HG03354 (cell line): ENCODE measurements at regions not wholly inside any gene's neighbourhood (a gene's known extent, or its start where the extent isn't known, plus 50 kb on each side); places are given as distances from the start of the nearest gene placed in this dataset.

ENCODE experiments used
- ATAC-seq: cut with Tn5 transposase; IDR thresholded peaks from one replicate; pipeline ENCODE4 v1.9.1; 2021; ENCODE audit warnings: mild to moderate bottlenecking; ENCODE audit not compliant: unreplicated experiment, poor library complexity, severe bottlenecking

DNA sequence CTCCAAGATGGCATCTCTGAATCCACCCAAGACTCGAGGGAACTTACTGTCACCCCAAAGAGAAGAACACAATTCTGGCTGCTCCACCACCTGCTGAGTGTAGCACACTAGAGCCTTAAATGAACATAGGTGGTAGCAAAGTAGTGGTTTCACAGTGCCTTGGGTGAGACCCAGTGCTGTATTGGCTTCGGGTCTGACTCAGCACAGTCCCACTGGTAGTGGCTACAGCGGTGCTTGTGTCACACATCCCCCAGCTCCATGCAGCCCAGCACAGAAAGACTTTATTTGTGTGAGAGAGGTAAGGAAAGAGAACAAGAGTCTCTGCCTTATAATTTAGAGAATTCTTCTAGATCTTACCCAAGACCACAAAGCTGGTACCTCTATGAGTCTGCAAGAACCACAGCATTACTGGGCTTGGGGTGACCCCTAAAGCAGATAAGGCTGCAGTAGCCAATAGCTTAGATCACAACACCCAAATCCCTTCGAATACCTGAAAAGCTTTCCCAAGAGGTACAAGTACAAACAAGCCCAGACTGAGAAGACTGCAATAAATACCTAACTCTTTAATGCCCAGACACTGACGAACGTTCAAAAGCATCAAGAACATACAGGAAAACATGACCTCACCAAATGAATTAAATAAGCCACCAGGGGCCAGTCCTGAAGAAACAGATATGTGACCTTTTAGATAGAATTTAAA is 83.3 kb upstream of the SLC38A4 start:
- ATAC-seq = no peak

DNA sequence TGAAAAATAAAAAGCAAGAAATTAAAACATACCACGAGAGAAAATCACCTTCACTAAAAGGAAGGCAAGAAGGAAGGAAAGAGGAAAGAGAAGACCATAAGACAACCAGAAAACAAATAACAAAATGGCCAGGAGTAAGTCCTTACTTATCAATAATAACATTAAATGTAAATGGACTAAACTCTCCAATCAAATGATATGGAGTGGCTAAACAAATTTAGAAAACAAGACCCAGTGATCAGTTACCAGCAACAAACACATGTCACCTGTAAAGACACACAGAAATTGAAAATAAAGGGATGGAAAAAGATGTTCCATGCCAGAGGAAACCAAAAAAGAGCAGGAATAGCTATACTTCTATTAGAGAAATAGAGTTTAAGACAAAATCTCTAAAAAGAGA is 85.0 kb upstream of the SLC38A4 start:
- ATAC-seq = no peak

DNA sequence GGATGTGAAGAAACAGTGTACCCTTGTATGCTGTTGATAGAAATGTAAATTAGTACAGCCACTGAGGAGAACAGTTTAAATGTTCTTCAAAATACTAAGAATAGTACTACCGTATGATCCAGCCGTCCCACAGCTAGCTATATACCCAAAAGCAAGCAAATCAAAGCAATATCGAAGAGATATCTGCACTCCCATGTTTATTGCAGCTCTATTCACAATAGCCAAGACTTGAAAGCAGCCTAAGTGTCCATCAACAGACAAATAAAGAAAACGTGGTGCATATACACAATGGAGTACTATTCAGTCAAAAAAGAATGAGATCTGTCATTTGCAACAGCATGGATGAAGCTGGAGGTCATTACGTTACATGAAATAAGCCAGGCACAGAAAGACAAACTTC is 88.5 kb upstream of the SLC38A4 start:
- ATAC-seq = no peak

DNA sequence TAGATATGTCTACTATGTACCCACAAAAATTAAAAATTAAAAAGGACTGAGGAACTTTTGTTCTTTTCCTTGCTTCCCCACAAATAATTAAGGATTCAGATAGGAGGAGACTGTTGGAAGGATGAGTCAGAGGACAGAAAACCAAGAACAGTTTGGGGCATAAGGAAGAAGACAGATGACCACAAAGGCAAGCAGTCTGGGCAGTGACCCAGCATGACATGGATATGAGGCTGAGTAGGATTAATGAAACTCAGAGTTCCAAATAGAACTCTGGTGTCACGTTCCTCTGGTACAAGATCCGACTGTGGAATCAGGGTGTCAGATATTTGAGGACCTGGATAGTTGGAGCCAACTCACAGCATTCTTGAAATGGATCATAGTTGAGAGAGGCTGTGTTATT is 89.3 kb upstream of the SLC38A4 start:
- ATAC-seq = no peak

DNA sequence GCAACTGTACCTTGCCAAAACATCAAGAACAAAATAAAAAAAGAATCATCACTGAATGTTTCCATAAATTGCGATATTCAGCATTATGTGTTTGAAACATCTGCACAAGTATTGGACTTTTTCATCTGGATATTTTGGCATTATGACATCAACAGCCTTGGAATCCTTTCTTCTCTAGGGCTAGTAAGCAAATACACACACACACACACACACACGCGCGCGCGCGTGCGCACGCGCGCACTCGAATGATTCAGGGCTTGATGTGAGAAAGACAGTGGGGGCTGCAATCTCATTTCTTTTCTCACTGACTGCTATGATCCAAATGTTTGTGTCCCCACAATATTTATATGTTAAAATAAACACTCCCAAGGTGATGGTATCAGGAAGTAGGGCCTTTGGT is 90.0 kb upstream of the SLC38A4 start:
- ATAC-seq = no peak

DNA sequence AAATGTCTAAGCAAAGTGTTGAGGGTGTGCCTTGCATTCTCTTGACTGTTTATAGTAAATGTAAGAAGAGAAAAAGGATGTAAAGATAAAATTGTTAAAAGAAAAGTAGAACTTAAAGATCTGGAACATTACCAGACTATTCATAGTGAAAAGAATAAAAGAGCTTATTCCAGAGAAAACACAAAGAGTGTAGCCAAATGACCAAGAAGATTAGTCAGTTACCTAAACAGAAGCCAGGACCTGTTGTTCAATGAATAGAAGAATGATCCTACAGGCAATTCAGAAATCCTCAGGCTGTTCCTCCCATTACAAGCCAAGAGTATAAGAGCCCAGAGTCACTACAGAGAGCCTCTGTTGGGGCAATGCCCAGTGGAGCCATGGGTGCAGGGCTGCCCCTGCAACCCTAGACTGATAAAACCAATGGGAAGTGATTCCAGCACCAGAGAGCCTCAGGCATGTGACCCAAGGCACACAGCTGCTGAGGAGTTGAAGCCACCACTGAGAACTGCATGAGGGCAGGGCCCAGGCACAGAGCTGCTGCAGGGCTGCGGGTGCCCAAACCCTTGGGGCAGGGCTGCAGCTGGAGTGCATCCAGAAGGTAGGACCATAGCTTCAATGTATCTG is 91.1 kb upstream of the SLC38A4 start:
- no peak for ATAC-seq

DNA sequence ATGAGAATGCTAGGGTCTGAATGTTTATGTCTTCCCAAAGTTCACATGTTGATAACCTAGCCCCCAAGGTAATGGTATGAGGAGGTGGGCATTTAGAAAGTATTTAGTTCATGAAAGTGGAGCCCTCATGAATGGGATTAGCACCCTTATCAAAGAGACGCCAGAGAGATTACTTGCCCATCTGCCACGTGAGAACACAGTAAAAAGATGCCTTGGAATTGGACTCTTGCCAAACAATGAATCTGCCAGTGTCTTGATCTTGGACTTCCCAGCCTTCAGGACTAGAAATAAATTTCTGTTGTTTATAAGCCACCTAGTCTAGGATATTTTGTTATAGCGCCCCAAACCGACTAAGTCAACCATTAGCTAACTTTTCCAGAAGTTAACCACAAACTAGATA is 92.0 kb upstream of the SLC38A4 start:
- no peak for ATAC-seq

DNA sequence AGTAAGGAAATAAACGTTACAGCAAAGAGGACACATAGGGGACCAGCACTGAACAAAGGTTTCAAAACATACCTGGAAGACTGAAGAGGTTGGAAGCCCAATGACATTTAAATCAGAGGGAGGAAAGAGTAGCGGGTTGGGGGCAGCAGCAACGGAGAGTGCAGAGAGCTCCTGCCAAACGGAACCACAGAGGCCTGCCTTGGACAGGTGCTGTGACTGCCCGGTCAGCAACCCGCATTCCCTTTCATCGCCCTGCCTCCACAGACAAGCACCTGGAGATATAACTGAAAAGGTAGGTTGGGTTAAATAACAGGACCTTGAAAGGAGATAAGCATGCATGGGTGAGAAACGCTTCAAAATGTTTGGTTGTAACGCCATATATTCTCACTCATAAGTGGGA is 92.8 kb upstream of the SLC38A4 start:
- no peak for ATAC-seq

DNA sequence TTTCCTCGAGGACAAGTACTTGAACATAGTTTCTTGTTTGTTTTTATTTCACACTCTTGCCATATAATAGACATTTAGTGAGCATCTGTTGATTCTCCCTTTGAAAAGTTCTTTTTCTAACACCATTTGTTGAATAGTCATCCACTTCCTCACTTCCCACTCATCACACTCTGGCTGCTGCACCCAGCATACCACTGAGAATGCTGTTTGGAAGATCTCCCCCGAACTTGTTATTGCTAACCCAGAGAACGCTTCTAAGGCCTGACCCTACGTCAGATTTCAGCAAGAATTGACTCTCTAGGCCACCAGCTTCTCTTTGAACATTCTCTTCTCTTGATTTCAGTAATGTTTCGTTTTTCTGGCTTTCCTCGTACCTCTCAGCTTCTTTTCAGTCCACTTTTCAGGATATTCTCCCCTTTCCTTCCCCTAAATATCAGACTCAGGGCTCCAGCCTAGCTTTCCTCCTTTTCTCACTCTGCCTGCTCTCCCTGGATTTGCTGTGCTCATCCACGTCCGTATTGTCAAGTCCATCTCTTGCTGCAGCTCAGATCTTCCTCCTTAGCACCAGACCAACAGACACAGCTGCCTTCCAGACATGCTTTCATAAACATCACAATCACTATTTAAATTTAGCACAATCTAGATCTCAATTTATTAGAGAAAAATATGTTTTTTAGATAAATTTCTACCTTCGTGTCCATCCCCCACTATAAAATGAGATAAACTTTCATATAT is 94.0 kb upstream of the SLC38A4 start:
- no peak for ATAC-seq

DNA sequence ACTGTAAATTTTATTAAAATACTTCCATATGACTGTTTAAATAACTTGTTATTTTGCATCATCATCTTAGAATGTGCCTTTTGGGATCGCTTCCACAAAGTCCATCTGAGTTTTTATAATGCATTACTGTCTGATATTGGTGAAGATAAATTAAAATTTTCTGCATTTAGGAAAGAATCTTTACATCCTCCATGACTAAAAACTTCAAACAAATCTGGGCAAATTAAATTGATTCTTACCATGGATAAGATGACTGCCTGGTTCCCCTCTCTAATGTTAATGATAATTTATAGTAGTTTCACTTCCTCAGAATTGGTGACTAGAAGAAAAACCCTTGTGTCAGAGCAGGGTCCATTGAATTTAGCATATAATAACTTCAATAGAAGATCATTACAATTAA is 94.7 kb upstream of the SLC38A4 start:
- ATAC-seq = peak; percentile 94

DNA sequence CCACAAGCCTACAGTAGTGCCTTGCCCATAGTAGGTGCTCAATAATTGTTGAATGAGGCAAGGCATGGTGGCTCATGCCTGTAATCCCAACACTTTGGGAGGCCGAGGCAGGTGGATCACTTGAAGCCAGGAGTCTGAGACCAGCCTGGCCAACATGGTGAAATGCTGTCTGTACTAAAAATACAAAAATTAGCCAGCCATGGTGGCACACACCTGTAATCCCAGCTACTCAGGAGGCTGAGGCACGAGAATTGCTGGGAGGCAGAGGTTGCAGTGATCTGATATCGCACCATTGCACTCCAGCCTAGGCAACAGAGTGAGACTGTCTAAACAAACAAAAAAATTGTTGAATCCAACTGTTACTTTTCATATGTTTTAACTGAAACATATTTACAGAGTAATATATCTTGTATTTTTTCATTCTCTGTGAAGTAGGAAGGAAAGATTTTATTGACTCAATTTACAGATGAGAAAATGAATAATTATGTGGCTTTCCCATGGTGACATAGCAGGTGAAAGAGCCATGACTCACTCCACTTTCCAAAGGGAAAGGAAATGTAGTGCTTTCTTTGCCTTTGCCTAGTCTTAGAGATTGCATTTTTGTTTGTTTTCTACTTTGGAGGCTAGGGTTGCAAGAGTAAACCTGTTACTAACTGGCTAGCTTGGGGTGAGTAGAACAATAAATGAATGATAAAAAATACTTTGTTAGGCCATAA is 95.4 kb upstream of the SLC38A4 start:
- peak; percentile 30 for ATAC-seq

DNA sequence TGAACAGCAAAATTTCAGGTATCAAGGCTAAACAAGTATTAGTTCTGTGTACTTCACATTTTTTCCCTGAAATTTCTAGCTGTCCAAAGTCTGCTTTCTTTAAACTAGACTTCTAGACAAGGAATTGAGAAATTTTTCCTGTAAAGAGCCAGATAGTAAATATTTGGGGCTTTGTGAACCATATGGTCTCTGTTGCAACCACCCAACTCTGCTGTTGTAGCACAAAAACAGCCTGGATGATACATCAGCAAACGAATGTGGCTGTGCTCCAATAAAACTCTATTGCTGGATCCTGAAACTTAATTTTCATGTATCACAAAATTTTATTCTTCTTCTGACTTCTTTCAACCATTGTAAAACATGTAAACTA is 96.0 kb upstream of the SLC38A4 start:
- no peak for ATAC-seq

DNA sequence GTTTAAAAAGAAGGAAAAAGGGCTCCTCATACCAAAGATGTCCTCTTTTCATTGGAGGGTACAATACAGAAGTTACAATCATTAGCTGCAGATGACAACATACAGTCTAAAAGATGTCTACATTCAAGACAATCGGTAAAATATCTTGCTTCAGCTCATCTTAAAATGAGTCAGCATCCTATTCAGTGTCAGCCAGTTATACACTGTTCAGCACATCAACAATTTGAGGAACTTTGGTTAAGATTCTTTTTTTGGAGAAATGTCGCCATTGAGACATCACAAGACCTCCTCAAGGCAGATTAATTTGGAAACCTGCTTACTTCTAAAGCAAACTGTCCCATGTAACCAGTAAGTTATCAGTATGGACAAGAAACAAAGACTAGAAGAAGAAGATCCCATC is 100.7 kb upstream of the SLC38A4 start:
- ATAC-seq = no peak

DNA sequence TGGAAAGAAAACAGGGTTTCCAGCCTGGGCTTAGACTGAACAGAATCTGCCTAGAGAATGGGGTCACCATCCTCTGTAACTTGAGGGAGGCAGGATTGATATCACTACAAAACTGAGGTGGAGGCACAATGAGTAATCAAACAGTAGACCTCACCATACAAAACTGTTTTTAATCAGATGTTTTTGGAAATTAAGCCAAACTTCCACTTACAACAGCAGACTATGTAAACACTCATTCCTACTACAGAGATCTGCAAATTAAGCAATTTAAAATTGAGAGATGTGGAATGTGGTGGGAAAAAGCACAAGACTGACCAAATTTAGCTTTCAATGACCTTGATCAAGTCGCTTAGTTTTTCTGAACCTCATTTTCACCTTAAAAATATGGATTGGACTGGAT is 104.3 kb upstream of the SLC38A4 start:
- no peak for ATAC-seq

DNA sequence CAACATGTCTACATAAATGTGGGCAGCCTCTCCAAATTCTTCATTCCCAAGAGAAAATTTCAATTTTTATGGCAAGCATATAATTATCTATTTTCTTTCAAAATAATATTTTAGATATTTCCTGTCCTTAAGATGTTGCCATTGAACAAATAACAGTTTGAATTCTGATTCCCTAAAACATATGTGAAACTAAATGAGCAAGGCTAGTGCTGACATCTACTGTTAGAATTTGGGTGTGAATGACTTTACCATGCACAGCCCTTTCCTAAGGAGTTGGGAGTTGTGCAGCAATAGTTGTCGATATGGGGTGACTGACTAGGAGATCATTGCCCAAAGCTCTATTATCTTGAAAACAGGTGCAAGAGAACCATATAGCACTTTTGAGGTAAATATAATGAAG is 108.2 kb upstream of the SLC38A4 start:
- no peak for ATAC-seq

DNA sequence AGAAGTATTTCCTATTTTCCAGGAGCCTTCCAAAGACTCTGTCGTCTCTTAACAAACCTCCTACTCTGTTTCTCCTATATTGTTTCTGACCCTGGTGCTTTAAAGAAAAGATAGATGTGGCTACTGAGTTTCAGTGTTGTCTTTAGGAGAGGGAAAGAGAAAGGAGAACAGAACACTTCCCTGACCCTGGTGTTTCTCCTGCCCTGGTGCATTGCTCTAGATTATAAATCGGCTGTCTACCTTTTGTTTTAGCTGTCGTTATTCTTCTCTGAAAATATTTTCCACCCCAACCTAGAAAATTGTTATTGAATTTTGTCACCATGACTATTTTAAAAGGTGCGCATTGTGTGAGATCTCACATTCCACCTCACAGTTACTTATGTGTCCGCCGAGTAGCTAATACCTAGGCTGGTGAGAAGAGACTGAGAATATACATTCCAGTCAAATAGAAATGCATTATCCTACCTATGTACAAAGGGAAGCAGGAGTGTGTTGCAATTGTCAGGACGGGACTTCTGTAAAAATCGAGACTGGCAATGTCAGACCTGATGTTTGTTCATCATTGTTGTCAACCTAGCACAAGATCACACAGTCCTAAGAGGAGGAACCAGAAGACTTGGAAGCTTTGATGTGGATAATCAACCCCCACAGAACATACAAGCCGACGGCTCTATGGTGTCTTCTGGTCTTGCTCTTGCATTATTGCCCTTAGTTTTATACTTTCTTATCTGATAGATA is 108.7 kb upstream of the SLC38A4 start:
- ATAC-seq = no peak

DNA sequence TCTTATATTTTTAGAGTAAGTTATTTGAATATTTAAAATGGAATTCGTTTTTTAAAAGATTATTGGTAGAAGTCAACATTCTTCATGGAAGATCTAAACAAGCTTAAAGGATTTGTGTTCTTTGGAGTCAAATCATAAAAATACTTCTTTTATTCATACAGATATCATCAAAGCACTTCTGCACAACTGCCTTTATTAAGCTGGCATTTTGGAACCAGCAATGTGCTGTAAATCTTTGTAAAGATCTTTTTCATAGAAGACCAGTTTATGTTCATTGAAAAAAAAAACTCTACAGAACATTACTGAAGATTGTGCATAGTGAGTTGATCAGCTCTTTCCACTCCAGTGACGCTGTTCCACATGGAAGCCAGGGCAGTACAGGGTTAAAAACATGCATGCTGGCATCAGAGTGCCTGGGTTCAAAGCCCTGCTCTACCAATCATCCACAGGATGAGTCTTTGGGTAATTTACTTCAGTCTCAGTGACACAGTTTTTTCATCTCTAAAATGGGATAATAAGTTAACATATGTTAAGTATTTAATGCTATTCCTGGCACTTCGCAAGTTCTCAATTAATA is 109.6 kb upstream of the SLC38A4 start:
- no peak for ATAC-seq

DNA sequence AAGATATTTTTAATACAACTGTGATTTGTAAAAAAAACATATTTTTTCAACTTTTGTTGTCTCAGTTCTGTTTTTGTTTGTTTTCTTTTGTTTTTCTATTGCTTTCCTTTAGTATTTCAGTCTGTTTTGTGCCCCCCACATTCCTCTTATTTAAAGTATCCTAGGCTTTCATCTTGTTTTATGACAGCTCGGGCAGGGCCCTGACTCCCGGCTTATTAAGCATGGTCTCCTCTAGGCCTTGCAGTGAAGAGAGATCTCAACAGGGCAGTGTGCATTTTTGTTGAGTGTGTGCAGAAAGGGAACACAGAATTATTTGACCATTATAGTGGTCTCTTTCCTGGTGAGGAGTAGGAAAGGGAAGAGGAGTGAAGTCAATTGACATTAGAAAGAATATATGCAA is 110.2 kb upstream of the SLC38A4 start:
- ATAC-seq = no peak

DNA sequence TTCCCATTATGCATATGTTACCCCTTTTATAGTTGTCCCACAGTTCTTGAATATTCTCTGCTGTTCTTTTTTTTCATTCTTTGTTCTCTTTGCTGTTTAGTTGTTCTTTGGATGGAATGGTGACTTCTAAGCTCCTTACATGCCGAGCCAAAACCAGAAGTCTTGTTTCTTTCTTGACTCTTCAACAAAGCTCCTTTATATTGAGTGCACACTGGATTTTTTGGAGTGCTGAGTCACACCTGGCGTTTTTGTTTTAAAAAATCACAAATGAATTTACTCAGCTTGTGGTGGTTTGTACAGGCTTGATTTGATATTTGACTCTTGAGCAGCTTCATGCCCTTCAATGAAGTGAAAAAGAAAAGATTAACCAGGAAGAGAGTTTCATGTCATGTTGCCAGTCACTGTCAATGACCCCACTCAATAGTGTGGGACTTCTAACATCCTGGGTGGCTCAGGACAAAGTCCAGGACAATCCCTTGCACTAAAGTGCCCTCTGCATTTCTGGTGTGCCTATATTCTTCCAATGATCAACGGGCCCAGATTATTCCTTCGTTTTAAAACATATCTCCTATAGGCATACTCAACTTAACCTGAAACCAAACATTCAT is 112.4 kb upstream of the SLC38A4 start:
- no peak for ATAC-seq
